SK-N-DZ (cell line): ENCODE measurements at regions not wholly inside any gene's neighbourhood (a gene's known extent, or its start where the extent isn't known, plus 50 kb on each side); places are given as distances from the start of the nearest gene placed in this dataset.
A peak's percentile ranks its signal among the peaks of the same experiment; 100 is the strongest.

Source experiments
- DNase-seq: peaks from one replicate; pipeline ENCODE4 v3.0.0-alpha.2; 2015; ENCODE audit warnings: low spot score

DNA sequence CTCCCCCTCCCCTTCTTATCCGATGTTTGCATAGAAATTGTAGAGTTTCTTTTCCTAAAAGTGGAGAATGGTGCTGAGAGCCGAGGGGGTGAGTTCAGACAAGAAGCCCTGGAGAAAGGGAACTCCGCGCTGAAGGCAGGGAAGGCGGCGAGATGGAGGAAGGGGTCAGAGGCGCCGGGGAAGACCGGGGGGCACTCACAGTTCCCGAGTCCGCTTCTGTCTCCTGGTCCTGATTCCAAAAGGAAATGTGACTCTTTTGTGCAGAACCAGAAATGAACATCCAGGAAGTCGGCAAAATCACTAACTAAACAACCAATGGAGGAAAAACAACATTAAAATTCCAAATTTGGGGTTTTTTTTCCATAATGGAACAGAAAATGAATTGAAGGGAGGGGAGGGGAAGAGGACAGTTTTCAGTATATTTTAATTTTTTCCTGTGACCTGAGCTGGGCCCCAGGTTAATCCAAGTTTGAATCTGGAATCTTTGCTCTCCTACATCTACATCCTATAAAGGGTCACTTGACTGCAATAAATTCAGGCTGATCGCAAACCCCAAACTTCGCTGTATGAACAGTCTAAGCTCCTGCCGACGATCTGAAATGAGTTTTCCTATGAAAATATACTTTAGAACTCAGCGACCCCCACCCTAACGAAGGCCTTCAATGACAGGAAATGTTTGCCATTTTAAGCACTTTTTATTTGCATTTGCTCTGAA lies 252.3 kb downstream of the C16orf95 start:
- no peak for DNase-seq

DNA sequence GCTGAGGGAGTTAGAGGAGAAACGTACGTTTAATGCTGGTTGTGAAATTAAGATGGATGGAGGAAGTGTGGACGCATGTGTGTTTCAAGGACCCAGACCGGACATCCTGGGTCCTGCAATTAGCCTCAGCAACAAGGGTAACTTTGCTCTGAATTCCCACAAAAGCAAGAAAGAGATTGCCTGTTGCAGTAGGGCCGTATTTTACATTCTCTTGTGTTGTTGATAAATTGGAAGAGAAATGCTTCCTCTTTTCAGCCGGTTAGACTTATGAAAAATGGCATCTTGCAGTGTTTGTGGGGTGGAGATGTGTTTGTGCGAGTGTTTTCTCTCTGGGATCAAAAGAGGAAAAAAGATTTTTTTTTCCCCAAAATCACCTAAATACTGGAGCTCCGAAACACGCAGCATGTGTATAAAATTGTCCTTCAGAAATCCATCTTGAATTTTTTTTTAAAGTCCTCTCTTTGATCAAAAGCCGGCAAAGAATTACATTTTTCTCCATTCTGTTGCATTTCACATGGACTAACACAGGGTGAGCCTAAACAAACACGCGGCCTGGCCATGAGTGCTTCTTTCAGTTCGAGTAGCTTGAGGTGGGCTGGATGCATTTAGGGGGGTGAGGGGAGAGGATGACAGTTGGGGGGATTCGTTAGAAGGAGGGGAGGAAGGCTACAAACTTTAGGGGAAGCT lies 251.6 kb downstream of the C16orf95 start:
- DNase-seq: no peak

DNA sequence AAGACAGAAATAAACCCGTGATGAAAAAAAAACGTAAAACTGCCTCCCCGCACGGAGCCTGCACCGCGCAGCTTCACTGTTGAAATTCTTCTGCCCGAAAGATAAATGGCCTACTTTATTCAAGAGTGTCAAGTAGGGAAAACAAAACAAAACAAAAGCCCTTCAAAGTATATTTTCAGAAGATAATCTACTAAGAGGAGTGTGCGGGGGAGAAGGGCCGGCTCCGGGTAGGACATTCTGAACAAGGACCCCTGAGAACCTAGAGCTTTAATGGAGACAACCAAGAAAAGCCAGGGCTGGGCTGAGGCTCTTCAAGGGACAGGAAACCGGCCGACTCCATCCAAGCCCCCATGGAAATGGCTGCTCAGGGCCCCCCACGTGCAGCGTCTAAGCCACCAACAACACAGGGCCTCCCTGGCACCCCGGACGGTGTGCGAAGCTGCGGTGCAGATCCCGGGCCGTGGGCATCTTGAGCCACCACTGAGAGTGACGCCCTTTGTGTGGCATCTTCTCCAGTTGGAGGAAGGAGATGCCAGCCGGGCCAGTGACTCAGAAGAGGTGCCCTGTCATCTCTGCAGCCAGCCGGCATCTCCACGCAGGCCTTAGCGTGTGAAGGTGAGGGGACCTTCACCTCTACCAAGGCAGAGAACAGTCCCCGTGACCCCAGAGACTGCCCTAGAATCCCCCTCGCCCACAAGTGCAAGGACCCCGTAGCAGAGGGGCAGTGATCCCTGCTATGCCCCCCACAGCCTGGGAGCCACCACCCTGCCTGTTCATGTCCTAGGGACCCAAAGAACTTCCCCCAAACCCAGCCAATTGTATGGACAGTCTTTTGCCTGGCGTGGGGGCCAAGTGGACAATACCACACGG lies 250.8 kb downstream of the C16orf95 start:
- no peak for DNase-seq

DNA sequence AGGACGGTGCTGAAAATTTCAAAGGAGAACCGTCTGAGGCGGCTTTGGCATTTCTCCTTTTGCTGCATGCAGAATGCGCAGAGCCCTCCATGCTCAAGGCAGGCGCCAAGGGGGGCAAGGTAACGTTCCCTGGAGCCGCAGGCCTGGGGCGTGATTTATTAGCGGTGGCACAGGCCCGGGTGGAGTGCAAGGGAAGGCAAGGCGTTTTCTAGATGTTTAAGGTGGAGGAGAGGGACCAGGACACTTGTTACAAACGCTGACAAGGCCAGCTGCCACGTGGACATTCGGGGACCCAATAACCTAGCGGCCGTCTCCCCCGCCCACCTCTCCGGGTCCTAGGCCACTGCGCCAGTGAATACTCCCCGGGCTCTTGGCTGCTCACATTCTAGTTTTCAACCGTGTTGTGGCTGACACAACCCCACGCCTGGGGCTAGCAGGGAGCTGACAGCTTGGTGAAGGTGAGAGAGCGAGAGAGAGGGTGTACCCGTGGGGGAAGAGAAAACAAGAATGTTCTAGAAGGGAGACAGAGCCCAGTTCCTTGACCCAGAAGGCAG lies 250.1 kb downstream of the C16orf95 start:
- no peak for DNase-seq

DNA sequence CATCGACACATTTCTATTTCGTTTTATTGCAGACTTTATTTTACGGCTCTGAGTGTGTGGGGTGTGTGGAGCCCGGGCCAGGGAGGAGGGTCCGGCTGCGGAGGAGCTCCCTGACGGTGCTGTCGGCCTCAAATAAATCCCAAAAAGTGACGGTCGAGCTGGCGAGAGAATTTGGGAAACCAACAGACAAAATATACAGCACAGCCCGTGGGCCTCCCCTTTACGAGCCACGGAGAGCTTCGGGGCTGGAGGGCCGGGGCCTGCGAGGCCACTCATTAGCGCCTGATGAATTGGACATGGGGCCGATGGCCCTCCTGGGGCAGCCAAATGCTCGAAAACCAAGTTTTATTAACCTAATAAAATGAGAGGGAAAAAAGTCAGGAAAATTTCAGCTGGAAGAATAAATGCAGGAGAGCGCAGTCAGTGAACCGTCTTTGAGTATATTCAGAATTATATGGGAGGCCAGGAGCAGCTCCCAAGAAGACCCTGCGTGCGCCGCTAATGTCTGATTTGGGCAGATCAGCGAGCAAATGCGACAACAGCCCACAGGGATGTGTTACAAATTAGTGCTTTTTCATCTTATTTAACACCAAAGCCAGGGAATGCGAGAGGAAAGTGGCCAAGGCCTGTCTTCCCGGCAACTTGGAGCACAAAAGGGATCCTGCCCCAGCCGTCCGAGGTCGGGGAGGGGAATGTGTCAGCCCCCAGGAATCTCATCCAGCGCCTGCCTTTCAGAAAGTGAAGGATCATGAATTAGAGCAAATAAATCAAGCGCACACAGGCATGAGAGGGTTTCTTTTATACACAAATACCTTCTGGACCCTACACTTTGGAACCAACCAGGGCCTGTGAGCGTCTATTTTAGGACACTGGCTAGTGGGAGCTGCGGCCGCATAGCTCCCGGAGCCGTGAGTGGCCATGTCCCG lies 249.1 kb downstream of the C16orf95 start:
- no peak for DNase-seq

DNA sequence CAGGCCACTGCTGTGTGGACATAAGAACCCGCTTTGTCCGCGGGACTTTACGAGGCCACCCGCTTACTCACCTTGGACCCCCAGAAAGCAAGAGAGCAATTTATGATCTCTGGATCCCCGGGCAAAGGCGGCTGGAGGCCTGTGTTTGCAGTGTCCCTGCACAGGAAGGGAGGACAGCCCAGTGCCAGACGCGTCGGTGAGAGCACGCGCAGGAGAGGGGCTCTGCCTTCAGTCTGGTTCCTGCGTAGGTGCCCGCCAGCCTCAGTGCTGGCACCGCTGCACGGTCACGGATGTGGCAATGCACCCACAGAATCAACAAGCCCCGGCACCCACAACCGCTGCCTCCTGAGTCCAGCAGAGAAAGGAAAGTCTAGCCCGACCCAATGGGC lies 248.4 kb downstream of the C16orf95 start:
- no peak for DNase-seq

DNA sequence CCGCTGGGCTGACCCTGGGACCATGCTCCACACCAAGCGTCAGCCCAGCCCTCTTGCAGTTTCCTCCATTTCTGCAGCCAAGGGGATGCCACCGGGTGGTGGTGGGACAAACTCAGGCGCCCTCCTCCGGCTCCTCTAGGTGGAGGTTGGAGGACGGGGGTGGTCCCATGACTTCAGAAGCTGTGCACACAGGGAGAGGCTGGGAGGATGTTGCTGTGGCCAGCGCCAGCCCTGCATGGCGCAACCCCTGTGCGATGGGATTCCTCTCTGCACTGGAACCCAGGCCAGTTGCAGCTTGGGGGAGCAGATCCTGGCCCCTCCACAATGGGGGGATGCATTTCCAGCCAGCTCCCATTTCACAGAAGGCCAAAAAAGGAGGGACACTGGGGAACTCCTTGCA lies 246.5 kb downstream of the C16orf95 start:
- no peak for DNase-seq

DNA sequence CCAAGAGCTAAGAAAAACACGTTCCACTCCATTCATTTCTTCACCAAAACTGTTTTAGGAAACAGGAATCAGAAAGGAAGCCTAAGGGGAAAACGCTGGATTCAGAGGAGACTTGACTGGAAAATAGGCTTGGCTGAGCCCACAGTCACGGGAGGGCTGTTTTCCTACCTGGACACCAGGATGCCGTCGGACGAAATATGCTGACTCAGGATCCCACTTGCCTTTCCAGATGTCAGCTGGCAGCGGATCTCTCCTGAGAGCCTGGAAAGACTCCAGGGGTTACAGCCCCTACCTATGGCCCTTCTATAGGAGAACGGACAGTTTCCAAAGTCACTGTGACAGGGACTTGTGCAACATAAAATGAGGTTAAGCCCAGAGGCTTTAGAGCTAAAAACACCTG lies 245.1 kb downstream of the C16orf95 start:
- no peak for DNase-seq

DNA sequence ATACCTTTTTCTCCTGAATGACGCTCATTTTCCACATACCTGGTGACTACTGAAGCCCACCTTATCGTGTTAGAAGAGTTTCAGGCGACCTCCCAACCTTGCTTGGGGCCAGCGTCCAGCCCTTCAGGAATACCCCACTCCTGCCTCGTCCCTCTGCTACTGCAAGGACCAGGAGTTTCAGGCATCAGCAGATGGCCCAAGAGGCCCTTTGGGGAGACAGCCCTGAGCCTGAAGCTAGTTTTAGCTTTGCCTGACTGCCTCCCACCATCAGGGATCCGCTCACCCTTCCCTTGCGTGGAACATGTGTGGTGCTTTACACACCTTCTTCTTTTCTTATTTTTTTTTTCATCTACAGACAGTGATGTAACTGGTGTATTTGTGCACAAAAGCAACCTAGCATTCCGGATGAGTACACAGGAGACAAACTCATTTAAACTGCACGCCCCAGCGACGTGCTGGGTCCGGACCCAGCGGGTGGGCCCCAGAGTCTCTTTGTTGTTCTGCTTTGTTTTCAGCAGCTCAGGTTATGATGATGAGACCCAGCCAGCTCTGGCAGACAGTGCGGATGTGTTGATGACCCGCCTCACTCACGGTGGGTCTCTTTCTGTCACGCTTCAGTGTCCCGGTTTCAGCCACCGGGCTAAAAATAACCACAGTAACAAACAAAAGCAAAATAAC lies 242.4 kb downstream of the C16orf95 start:
- DNase-seq: no peak

DNA sequence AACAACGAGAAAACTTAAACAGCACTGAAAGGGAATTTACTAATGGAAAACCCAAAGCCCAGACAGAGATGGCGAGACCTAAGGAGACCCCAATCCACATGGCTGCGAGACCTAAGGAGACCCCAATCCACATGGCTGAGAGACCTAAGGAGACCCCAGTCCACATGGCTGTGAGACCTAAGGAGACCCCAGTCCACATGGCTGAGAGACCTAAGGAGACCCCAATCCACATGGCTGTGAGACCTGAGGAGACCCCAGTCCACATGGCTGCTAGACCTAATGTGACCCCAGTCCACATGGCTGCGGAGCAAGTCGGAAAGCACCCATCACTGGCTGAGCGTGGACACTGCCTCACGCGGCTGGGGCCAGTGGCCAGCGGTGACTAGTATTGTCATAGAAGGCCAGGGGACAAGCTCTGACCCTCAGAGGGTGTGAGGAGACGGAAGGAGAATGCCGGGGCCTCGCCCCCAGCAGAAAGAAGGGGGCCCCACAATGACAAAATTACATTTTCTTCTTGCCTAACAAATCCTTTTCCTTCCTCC lies 241.8 kb downstream of the C16orf95 start:
- DNase-seq: no peak

DNA sequence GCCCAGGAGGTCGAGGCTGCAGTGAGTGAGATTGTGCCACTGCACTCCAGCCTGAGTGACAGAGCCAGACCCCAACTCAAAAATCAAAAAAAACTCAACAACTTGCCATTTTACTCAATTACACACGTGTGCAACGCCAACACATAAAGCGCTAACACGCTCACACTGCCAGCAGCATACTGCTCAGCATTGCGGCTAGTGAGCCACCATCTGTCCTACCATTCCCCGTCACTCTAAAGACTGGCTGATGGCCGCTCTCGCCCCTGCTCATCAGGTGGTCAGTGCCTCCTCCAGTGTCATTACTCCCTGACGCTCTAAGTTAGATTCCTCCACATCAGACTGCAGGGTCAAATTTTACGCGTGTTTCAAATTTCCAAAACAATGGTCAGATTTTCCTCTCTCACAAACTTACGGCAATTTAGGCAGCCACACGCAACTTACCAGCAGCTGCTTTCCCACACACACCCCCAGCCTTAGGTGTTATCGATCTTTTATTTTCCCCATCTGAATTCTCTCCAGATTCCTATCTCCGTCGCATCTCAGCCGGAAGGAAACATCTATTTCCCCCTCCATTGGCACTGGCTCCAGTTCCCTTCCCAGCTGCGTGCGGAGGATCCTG lies 240.8 kb downstream of the C16orf95 start:
- no peak for DNase-seq

DNA sequence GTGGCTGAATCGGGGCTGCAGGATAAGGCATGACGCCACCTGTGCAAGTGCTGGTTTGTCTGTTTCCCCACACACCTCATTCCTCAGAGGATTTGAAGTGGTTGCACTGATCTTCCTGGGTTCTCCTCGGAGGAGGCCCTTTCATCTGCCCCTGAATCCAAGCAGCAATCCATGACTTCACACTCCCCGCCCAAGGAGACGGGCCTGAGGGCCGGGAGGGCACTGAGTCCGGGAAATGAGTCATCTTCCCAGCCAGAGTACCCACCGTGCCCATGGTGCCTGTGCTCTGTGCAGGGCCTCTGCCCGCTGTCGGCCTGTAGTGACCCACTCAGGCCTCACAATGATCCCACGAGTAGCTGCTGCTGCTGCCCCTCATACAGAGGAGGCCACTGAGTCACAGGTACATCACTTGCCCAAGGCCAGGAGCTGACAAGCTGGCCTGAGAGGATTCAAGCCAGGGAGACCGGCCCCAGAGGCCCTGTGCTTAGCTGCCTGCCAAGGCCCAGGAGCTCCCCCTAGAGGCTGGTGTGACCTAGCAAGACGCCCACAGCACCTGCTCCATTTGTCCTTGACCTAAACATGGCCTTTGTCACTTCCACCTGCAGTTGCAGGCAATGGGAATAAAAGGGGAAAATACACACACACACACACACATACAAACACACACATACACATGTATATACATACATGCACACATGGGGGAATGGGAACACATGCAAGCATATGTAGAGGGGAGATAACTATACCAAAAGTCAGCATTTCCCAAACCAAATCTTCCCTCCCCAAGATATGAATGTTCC lies 240.0 kb downstream of the C16orf95 start:
- DNase-seq: peak; percentile 37

DNA sequence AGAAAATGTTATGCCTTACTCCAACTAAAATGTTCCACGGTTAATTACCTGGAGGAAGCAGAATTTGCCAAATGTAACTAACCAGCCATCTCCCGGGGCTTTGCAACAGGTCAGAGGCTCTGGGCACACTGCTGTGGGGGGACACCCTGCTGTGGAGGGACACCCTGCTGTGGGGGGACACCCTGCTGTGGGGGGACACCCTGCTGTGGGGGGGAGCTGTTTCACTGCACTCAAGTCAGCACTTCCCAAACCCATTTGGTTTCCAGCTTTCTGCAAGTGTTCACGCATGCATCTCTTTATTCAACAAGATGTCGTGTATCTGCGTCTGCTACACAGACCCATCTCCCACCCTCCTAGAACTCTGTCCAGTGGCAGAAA lies 239.5 kb downstream of the C16orf95 start:
- no peak for DNase-seq

DNA sequence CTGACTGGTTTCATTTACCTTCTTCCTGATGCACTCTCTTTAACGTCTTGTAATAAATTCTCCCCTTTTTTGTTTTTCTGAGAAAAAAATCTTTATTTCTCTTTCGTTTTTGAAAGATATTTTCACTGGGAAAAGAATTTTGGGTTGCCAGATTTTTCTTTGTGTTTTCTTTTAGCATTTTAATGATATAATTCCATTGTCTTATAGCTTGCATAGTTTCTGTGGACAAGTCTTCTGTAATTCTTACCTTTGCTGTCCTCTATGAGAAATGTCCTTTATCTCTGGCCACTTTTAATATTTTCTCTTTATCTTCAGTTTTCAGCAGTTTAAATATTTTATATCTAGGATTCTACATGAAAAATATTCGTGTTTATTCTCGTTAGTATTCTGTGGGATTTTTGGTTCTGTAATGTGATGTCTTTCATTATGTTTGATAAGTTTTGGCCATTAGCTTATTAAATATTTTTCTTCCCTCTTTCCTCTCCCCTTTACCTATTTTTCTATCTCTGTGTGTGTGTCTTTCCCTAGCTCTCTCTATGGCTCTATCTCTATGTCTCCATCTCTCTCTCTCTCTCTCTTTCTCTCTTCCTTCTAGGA lies 236.5 kb downstream of the C16orf95 start:
- DNase-seq: no peak

DNA sequence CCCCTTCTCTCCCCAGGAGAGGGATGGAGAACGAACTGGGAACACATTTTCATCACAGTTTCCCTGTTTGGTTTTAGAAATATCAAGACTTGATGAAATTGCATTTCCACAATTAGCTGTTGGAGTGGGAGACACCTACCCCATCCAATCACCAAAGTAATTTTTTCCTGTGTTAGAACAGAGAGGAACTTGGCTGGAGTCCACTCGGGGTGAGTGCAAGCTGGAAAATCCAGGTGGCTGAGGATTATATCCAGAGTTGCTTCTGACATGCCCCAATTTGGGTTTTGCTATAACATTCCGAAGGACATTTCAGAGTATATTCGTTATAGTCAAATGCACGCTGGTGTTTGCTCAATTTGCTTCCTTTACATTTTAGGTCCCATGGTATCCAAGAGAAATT lies 231.8 kb downstream of the C16orf95 start:
- no peak for DNase-seq

DNA sequence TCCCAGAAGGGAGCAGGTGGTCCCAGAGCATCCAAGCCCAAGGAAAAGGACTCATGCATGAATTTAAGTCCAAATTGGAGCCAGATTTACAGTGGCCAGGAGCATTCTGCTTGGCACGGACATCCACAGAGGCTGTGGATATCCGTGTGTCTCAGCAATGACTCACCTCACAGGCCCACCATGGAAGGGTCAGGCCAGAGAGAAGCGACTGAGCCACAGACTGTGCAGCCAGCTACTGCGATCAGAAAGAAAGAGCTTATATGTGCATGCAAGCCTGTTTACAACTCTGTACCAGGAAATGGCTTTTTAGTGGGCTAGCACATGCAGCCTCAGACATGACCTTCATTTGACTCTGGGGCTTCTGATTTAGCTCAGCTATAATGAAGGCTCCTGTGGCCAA lies 231.0 kb downstream of the C16orf95 start:
- no peak for DNase-seq

DNA sequence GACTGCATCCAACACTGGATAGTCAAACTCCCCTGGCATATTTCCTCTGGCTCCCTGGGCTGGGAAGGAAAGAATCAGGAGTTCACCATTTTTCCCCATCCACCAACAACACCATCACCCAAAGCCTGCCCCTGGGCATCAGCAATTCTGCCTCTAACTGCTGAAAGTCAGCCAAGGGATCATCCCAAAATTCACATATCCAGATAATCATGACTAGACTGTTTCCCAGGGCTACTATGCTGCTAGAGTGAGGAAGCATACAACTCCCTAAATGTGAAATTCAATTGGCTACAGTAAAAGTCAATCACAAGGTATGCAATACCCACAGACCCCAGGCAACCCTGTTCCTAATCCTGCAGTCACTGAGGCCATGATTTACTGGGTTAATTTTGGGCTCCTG lies 230.6 kb downstream of the C16orf95 start:
- DNase-seq: no peak

DNA sequence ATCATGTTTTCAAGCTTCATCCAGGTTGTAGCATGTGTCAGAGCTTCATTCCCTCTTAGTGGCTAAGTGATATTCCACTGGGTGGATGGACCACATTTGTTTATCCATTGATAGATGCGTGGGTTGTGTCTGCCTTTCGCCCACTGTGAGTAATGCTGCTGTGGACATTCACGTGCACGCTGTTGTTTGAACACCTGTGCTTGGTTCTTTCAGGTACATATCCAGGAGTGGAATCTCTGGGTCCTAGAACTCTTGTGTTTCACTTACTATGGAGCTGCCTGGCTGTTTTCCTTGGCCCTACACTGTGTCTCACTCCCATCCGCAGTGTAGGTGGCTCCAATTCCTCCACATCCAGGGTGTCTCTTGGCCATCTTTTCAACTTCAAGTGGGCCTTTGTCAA lies 224.2 kb downstream of the C16orf95 start:
- no peak for DNase-seq
